Esophagus squamous epithelium (tissue), 4 donors: ENCODE measurements at regions not wholly inside any gene's neighbourhood (a gene's known extent, or its start where the extent isn't known, plus 50 kb on each side); places are given as distances from the start of the nearest gene placed in this dataset.

Experiments
- POLR2A ChIP-seq, 4 donors: fragments of 450-650 bp; IDR thresholded peaks; one replicate each; pipeline ENCODE4 v1.6.1; 2017; ENCODE audit warnings: antibody characterized with exemption in 4 of 4, mild to moderate bottlenecking in 4 of 4, moderate library complexity in 3 of 4
- TF ChIP-seq, protein P1 (sequence below), 6 experiments: fragments of 450-650 bp in 4 of 6; fragments of 200-600 bp in 2 of 6; sonication (generic) in 2 of 6; IDR thresholded peaks; one replicate each; pipeline ENCODE4 v1.5.1; 2016 to 2019; ENCODE audit warnings: antibody characterized with exemption in 6 of 6, mild to moderate bottlenecking in 4 of 6, moderate library complexity in 4 of 6

DNA sequence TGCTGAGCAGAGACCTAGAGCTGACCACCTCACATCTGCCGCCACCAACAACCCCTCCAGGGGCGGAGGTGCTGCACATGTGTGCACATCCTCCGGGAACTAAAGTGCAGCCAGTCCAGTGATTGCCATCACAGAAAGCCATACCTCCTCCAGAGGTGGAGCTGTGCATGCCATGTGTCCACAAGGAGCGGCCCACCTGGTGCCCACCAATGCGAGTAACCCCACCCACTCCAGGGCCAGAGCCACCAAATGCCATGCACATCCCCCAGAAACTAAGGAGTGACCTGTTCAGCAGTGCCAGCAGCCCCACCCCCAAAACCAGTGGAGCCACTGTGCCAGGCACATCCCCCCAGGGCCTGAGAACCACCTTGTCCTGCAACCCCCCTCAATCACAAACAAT lies 557.9 kb downstream of the UQCRFS1 start:
- TF ChIP-seq, protein P1, sequence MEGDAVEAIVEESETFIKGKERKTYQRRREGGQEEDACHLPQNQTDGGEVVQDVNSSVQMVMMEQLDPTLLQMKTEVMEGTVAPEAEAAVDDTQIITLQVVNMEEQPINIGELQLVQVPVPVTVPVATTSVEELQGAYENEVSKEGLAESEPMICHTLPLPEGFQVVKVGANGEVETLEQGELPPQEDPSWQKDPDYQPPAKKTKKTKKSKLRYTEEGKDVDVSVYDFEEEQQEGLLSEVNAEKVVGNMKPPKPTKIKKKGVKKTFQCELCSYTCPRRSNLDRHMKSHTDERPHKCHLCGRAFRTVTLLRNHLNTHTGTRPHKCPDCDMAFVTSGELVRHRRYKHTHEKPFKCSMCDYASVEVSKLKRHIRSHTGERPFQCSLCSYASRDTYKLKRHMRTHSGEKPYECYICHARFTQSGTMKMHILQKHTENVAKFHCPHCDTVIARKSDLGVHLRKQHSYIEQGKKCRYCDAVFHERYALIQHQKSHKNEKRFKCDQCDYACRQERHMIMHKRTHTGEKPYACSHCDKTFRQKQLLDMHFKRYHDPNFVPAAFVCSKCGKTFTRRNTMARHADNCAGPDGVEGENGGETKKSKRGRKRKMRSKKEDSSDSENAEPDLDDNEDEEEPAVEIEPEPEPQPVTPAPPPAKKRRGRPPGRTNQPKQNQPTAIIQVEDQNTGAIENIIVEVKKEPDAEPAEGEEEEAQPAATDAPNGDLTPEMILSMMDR (IDR thresholded peaks at IDR 0.05): no peak
- TF ChIP-seq POLR2A (IDR thresholded peaks at IDR 0.05): no peak
